HG02973 (cell line): ENCODE measurements at regions not wholly inside any gene's neighbourhood (a gene's known extent, or its start where the extent isn't known, plus 50 kb on each side); places are given as distances from the start of the nearest gene placed in this dataset.

ENCODE experiments used
- ATAC-seq: cut with Tn5 transposase; IDR thresholded peaks from one replicate; pipeline ENCODE4 v1.9.1; 2021; ENCODE audit warnings: moderate library complexity; ENCODE audit not compliant: unreplicated experiment

DNA sequence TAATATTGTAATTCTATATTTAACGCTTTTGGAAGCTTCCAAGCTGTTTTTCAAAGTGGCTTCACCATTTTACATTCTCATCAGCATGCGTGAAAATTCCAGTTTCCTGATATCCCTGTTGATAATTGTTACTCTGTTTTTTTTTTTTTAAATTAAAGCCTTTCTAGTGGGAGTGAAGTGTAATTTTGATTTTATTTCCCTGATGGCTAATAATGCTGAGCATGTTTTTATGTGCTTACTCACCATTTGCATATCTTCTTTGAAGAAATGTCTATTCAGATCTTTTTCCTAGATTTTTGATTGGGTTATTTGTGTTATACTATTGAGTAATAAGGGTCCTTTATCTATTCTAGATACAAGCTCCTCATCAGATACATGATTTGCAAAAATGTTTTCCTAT is 382.8 kb upstream of the HS6ST1 start:
- no peak for ATAC-seq

DNA sequence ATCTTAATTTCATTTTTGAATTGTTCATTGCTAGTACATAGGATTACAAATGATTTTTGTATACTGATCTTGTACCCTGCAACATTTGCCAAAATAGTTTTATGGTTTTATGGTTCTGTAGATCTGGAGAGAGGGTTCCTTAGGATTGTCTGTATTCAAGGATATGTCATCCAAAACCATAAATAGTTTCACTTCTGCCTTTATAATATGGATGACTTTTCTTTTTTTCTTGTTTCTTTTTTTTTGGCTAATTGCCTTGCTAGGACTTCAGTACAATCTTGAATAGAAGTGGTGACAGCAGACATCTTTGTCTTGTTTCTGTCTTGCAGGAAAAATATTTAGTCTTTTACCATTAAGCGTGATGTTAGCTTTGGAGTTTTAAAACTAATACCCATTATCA is 383.9 kb upstream of the HS6ST1 start:
- ATAC-seq = no peak

DNA sequence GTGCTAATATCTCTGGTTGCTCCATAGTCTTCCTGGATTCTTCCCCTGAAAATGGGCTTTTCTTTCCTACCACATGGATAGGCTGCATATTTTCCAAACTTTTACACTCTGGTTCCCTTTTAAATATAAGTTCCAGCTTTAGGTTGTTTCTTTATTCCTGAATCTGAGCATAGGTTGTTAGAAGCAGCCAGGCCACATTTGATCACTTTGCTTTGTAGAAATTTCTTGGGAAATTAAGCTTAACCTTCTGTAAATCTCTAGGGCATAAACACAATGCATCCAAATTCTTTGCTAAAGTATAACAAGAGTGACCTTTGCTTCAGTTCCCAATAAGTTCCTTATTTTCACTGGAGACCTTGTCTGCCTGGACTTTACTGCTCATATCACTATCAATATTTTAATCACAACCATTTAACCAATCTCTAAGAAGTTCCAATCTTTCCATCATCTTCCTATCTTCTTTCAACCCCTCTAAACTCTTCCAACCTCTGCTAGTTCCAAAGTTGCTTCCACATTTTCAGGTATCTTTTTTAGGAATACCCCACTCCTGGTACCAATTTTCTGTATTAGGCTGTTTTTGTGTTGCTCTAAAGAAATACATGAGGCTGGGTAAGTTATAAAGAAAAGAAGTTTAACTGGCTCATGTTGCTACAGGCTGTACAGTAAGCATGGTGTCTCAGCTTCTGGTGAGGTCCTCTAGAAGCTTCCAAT is 389.6 kb upstream of the HS6ST1 start:
- no peak for ATAC-seq

DNA sequence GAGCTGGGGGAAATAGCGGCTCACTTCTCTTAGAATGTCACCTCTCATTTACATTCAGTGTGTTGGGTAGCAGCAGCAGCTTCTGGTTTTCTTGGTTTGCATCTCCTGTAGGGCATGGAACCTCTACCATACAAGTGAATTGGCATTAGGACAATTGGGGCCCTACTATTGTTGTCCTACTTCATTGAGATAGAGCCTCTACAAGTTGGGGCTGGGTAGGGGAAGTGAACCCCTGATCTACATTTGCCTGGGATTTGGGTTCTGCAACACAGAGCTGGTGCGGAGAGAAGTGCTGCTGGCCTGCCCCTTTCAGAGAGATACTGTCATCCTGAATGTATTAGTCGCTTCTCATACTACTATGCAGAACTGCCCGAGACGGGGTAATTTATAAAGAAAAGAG is 391.6 kb upstream of the HS6ST1 start:
- no peak for ATAC-seq

DNA sequence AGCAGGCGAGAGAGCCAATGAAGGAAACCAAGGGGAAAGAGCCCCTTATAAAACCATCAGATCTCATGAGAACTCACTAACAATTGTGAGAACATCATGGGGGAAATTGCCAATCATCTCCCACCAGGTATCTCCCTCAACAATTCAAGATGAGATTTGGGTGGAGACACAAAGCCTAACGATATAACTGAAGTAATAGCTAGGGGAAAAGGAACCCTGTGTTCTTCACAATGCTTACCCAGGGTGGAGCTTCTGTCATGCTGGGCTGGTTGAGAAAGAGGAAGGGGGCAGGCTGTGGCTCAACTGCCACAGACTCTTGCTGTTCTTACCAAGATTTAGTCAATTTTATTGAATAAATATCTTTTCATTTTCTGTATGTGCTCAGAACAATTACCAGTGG is 392.1 kb upstream of the HS6ST1 start:
- no peak for ATAC-seq

DNA sequence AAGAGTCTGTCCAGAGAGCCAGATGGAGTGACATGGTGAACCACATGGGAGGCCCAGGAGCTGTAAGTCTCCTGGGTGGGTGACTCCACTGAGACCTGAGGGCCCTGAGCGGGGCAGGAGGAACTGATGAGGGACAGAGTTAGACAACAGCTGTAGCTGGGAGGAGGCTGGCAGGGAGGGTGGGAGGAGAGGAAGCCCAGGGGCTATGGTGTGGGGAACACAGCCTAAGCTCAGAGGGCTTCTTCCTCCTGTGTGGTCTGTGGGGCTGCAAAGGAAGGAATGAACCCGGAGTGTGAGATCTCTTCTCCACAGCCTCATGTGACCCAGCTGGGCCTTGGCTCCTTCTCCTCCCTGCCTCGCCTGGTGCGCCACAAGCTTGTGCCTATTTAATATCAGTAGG is 395.6 kb upstream of the HS6ST1 start:
- no peak for ATAC-seq

DNA sequence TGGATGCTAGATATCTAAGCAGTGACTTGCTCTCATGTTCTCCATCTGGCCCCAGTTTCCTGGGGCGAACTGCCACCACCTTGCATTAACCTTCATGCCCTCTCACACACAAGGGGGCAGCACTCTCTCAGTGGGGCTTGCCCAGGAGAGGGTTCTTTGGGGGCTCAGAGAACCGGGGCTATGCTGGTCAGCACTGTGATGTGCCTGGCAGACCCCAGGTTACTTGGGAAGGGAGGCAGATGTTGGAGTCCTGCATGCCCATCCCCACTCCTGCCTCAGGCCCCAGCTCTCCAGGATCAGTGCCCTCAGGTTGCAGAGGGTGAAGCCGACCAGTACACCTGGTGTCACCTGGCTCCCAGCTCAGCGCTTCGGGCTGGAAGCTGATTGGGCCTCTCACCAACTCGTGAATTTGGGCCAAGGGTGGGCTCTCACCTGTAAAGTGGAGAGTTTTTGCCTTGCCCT is 396.2 kb upstream of the HS6ST1 start:
- no peak for ATAC-seq

DNA sequence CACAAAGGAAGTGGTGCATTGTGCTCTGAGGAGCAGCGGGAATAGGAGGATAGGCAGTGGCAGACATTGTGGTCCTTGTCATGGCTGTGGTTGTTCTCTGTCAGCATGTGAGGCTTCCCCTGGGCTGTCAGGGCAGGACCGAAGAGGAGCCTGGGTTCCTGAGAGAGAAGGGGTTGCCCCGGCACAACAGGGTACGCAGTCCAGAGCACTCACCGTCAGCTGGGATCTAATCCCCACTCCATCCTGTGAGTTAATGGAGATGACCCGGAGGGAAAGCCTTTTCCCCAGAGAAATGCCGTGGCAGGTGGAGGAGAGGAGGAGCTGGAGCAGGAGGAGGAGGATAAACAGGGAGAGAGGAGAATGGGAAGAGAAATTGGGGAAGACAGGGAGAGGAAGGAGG is 396.7 kb upstream of the HS6ST1 start:
- no peak for ATAC-seq

DNA sequence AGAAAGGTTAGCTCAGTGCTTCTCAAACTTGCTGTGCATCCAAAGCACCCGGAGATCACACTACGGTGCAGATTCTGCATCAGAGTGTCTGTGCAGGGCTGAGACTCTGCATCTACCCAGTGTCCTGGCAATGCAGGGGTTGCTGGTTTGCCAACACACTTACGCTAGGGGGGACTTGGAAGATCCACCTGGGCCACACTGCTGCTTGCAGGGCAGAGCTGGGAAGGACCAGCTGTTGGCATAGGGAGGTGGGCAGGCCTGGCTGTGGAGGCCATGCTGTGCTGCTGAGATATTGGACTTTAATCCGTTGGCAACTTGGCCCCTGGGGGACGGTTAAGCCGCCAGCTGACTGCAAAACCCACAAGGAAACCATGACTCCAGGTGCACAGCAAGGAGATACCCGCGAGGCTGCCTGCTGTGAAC is 397.6 kb upstream of the HS6ST1 start:
- no peak for ATAC-seq

DNA sequence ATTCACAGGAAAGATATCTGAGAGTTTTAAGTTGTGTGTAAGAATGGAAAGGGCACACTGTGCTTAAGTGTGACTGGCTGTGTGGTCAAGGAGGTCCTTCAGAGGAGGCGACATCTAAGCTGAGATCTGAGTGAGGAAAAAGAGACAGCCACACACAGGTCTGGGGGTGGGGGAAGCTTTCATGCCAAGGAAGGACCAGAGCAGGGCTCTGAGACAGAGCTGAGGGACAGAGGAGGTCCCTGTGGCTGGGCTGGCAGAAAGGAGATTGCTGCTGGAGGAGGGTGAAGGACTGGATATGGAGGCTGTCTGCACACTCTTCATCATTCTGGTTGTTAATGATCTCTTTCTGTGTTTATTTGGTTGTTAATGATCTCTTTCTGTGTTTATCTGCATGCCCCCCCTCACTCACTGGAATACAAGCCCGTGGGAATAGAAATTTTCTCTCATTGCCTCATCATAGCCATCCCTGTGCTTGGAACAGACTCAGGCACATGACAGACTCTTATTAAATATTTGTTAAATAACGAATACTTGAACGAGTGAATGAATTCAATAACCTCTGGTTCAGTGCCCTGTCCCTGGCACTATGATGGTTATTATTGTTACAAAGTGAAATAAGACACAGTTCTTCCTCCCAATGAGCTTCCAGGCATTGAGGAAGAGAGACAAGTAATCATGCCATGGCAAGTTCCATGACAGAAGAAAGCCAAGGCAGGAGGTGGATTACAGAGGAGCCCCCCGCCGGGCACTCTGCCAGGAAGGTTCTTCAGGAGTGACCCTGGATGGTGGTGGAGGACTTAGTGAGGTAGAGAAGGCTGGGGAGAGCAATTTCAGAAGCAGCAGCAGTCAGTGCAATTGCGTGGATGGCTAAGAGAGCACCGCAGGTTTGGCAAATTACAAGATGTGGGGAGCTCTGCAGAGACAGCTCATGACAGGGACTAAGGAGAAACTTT is 399.4 kb upstream of the HS6ST1 start:
- ATAC-seq = no peak

DNA sequence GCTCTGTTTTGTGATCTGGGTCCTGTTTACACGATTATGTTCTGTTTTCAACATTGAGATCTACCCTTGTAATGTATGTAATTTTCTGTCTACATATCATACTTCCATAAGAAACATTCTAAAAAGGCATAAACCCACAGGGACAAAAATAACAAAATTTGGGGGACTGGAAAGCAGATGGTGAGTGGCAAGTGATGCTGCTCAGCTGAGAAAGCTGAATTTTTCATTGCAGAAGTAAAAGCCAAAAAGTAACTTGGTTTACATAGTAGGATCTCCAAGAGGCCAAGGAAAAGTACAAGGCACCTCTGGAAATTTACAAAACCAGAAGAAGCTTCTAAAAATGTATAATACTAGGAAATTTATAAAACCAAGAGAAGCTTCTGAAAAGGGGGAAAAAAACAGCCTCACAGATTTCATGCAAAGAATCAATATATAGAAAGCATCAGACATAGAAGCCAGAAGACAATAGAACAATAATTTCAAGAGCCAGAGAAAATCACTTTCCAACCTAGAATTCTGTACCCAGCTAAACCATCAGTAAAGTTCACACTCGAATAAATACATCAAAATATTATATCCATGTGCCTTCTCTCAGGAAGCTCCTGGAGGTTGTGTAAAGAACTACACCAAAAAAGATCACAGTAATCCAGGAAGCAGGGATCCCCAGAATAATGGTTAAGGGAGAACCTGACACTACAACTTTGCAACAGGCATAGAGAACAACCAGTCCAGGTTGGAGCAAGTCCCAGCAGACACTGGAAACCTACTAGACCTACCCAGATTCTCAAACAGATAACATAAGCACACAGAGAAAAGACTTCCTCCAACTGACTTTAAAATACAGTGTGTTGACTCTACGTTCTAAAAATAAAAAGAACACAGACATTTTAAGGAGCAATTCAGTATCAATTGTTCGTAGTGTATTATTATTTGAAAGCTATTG is 401.7 kb upstream of the HS6ST1 start:
- no peak for ATAC-seq

DNA sequence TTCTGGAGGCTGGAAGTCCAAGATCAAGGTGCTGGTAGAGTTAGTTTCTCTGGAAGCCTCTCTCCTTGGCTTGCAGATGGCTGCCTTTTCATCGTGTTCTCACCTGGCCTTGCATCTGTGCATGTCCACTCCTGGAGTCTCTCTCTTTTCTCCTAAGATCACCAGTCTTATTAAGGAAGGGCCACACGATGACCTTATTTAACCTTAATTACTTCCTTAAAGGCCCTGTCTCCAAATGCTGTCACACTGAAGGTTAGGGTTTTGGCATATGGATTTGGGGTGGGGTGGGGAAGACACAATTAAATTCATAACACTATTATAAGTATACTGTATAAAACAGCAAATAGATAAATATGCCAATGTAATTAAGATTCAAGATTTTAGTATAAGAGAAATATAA is 402.4 kb upstream of the HS6ST1 start:
- ATAC-seq = no peak

DNA sequence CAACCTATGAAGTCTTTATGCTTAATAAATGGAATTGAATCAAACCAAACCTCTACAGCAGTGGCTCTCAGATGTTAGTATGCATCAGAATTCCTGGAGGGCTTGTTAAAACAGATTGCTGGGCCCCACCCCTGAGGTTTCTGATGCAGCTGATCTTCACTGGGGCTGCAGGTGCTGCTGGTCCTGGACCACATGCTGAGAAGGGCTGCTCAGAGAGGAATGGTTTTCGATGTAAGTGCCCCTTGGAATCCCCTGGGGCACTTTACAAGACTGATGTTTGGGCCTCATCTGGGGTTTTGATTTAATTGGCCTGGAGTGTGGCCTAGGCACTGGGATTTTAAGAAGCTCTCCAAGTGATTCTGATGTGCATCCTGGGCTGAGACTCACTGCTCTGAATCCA is 403.8 kb upstream of the HS6ST1 start:
- no peak for ATAC-seq

DNA sequence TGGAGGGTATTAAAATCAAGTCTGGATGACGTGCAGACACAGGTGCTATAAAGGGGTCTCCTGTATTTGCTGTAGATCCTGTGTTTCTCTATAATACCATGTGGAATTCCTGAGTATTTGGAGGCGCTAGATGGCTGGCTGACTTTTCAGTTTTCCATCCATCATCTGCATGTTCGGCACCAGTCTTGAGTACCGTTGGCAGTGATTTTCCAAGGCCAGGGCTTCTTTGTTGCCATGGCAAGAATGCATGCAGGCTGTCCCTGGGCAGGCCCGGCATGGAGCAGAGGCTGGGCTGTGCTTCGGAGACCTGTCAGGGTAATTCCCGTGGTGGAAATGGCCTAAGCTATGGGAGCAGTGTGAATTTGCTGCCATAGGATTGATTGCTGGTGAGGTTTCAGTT is 405.9 kb upstream of the HS6ST1 start:
- no peak for ATAC-seq

DNA sequence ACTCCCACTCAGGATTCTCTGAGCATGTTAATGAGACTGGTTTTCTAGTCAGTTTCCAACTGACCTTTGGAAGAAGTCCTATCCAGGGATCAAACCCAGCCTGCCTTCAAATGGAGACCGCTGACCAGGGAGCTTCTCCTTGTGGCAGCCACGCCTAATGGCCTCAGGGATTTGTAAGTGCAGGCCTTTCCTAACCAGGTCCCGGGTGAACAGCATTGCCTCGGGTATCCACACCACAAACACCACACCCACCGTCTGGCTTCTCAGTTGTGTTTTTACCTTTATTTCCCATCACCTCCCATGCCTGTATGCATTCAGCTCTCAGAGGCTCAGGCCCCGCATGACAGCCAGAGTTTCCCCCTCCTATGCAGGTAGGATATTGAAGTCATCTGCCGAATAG is 406.3 kb upstream of the HS6ST1 start:
- ATAC-seq = no peak

DNA sequence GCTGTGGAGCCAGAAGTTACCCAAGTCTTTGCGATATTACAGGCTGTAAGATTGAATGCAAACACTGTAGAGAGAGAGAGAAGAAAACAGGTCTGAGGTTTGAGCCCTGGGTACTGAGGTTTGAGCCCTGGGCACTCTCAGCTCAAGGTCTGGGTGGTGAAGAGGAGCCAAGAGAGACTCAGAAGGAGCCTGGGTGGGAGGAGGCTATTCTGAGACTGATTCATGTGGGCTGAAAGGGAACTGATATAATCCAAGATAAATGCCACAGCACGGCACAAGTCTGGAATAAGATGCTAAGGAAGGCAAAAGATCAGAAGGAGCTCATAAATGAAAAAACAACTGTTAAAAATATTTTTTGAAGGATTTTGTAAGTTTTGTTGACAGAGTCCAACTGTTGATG is 407.6 kb upstream of the HS6ST1 start:
- ATAC-seq = no peak

DNA sequence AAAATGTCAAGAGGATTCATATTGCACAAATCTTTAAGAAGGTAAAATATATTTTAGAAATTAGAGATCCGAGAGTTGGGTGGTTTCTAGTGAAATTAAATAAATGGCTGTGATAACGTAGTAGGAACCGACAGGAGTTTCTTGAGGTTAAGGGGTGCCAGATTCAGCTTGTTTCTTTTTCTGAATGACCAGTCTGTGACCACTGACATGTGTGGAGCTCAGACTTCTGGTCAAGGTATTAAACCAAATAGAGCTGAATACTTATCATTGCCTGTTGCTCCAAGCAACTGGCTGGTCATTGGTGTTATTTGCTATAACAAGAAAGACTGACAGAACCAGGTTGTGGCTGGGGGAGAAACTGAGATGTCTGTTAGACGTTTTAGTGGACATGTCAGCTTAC is 408.2 kb upstream of the HS6ST1 start:
- ATAC-seq = no peak

DNA sequence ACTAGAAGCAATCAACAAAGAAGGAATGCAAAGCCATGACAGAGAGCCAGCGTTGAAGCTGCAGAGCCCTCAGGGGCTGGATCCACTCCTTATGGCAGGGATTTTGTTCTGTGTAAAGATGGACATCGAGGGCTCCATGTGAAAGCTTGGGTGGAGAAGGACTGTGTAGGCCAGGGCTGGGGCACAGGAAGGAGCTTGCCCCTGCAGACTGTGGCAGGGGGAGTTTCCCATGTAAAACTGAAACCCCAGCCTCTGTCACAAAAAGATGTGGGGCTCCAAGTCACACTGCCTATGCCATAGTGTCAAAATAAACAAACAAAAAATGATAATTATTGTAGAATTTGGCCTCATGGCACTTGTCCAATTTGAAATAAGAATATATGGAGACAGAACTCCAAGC is 408.7 kb upstream of the HS6ST1 start:
- ATAC-seq = no peak

DNA sequence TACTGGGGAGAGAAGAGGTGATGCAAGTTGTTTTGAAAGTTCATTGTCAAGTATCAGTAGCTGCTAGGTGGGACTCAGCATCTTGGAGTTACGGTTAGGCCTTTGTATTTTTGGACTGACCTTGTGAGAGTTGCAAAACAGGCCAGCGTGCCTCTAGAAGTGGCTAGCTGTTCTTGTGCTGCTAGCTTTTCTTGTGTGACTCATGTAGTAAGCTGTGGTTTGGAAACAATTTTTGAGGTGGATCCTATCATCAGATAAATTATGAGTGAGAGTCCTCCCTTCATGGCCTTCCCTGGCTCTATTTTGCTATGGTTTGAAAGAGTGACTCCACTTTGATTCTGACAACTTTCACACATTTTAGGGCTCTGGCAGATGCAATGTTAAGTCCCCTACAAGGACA is 409.2 kb upstream of the HS6ST1 start:
- no peak for ATAC-seq

DNA sequence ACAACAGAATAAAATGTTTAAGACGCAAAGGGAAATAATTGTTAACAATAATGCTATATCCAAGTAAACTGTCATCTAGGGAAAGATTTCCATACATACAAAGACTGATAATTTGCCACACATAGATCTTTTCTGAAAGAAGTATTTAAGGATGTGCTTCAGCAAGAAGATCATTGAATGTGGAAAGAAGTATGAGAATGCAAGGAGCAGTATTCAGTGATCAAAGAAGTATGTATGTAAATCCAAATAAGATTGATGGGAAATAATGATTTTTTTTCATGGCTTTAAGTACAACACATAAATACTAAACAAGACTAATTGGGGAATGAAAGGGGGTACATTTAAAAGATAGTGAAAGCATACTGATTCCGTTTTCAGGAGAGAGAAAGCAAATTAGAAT is 410.4 kb upstream of the HS6ST1 start:
- no peak for ATAC-seq

DNA sequence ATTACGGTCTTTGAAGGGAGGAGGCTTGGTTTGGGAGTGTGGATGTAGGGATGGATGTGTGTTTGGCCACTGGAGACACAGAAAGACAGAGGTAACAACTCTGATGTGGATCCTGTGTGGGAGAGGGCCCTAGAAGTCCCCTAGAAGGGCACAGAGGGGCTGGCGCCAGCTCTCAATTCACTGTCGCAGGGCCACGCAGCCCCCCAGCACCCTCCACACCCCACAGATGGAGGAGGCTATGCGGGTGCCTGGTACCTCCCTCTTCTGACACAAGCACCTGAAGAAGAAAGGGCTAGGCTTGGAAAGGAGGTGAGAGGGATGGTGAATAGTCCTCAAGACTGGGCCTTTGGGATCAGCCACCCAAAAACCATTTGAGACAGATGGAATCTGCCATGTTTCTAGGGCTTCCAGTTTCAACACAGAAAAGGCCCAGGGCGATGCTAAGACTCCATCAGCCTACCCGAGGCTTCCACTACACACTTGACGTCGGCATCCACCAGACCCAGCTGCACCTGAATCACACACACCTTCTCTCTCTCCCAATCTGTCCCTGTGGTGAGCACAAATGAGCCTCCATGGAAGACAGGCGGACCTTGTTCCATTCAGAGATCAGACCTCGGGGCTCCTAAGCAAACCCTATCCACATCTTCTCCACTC is 413.5 kb upstream of the HS6ST1 start:
- no peak for ATAC-seq
